Astrocyte of the spinal cord (primary cell): ENCODE measurements at regions not wholly inside any gene's neighbourhood (a gene's known extent, or its start where the extent isn't known, plus 50 kb on each side); places are given as distances from the start of the nearest gene placed in this dataset.

Experiments used
- DNase-seq: peaks from one replicate; pipeline ENCODE4 v3.0.0; 2011; ENCODE audit warnings: low read depth, low spot score
- H3K4me3 ChIP-seq: 2 replicates; pipeline ENCODE4 v1.5.1; 2011; ENCODE audit warnings: low read depth, mild to moderate bottlenecking, low read length, moderate library complexity
- in situ Hi-C: cut with HindIII; loops from 2 replicates; pipeline ENCODE4 v1.10.0; 2017; ENCODE audit warnings: low sequenced_read_pairs
- TF ChIP-seq, protein P1 (sequence below): IDR thresholded peaks from 2 replicates; pipeline ENCODE4 v1.5.1; 2012; ENCODE audit warnings: low read depth, mild to moderate bottlenecking, low read length, inconsistent platforms

DNA sequence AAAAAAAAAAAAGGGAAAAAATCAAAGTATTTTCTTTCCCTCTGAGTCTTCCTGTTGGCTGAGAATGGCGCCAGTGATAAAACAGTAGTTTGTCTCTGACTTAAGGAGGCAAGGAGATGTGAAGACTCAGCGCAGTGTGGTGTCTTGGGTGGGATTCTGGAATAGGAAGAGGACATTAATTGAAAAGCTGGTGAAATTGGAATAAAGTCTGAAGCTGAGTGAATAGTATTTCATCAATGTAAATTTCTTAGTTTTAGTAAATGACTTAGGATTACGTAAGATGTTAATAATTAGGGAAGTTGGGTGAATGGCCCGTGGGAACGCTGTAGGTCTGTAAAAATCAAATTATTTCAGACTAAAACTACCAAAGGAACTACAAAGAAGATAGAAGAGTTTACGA lies 122.8 kb upstream of the ZNF217 start:
- H3K4me3 ChIP-seq, result no peak overlapping the region
- TF ChIP-seq, protein P1, sequence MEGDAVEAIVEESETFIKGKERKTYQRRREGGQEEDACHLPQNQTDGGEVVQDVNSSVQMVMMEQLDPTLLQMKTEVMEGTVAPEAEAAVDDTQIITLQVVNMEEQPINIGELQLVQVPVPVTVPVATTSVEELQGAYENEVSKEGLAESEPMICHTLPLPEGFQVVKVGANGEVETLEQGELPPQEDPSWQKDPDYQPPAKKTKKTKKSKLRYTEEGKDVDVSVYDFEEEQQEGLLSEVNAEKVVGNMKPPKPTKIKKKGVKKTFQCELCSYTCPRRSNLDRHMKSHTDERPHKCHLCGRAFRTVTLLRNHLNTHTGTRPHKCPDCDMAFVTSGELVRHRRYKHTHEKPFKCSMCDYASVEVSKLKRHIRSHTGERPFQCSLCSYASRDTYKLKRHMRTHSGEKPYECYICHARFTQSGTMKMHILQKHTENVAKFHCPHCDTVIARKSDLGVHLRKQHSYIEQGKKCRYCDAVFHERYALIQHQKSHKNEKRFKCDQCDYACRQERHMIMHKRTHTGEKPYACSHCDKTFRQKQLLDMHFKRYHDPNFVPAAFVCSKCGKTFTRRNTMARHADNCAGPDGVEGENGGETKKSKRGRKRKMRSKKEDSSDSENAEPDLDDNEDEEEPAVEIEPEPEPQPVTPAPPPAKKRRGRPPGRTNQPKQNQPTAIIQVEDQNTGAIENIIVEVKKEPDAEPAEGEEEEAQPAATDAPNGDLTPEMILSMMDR, result no peak
- in situ Hi-C loops, result no loop called here
- DNase-seq, result no peak

DNA sequence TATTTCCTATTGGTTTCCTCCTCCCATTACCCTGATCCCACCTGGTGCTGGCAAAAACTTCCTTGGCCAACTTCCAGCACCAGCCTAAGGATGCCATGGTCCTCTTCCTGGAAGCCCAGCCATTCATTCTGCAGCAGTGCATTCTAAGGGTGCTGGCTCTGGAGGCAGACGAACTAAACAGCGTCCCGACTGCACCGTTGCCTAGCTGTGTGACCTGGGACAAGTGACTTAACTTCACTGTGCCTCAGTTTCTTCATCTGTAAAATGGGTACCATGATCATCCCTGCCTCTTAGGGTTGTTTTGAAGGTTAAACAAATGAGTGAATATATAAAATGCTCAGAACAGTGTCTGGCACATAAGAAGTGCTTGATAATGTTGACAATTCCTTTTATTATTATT lies 120.9 kb upstream of the ZNF217 start:
- no peak overlapping the region for H3K4me3 ChIP-seq
- TF ChIP-seq, protein P1, result no peak
- in situ Hi-C loops, result no loop called here

DNA sequence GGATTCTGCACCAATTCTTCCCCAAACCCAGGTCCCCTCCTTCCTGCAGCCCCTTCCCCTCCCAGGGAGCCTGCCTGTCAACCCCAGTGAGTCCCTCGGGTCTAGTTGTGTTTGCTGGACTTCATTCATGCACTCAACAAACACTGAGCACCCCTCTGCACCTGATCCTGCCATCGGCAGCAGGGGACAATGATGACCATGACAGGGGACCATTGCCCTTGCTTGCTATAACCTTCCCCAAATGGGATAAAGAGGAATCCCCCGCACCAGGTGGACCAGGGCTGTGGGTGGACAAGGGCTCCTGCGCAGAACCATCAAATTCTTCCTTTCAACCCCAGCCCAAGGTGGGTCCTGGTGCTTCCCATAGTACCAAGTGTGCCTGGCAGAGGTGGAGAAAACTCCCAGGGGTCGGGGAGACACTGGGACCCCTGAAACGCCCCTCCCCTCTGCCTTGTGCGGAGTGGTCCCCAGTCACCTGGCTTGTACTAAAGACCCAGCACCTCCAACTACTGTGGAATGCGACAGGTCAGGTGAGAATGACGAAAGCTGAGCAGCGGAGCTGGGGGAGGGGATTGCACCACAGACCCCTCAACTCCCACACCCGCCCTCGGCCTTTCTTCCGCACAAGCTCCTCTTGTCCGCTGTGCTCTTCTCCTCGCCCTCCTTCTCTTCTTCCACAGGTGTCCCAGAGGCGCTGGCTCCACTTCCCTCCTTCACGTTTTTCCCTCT lies 119.9 kb upstream of the ZNF217 start:
- in situ Hi-C loops, result no loop called here
- no peak for DNase-seq
- TF ChIP-seq, protein P1, result no peak
- H3K4me3 ChIP-seq, result no peak overlapping the region

More for the DNA sequence above, 120.9 kb upstream of the ZNF217 start:
- no peak for DNase-seq

DNA sequence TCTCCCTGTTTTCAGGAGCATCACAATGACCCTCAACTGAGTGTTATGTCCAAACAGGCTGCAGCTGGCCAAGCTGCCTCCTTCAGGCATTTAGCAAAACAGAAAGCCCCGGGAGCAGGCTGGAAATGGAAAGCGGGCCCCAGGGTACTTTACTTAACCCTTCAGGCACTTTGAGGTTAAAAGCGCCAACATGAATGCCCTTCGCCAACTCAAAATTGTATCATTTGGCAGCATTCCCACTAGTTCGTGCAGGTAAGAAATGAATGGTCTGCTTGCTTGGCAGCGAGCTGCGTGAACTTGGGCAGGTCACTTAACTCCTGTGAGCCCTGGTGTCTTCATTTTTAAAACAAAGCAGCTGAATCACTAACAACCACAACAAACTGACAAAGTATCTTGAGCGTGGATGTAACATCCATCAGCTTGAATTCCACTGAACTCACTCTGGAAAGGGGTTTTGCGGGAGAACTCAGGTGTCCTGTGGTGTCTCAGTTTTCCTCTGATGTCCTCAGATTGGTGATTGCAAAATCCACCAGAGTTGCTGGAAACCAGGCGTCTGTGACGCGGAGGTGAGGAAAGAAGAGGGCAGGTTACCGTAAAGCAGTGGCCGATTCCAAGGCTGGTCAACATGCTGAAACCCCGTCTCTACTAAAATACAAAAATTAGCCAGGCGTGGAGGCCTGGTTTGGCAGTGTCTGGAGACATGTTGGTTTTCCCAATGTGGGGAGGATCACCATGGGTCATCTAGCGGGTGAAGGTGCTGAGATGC lies 118.8 kb upstream of the ZNF217 start:
- in situ Hi-C loops, result no loop called here
- H3K4me3 ChIP-seq, result no peak overlapping the region
- no peak for DNase-seq
- TF ChIP-seq, protein P1, result no peak

DNA sequence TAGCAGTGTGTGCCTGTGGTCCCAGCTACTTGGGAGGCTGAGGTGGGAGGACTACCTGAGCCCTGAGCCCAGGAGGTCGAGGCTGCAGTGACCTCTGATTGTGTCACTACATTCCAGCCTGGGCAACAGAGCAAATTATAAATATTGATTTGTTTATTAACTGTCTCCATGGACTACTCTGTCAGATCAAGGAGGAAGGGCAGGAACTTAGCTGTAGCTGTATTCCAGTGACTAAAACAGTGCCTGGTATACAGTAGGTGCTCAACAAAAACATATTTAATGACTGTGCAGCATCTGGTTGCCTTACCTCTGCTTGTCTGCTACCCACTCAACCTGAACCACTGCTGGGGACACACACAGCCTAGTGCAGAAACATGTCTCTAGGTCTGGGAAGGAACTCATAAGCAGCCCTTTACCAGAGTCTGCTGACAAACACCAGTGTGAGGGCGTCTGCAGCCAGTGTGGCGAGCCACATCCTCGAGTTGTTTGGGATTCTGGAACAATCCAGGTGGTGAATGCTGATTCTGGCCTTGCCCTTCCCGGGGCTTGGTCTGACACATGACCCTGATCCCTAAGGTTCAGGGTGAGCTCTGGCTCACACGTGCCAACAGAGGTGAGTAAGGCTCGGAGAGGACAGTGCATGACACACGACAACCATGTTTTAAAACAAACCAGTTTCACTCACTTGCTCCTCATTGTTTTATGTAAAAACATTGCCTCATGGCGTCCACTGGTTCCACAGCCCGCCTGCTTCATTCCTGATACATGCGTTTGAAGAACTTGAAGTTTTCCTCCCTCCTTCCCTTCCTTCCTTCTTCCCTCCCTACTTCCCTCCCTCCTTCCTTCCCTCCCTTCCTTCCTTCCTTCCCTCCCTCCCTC lies 117.9 kb upstream of the ZNF217 start:
- in situ Hi-C loops, result no loop called here
- DNase-seq, result no peak
- no peak overlapping the region for H3K4me3 ChIP-seq
- TF ChIP-seq, protein P1, result no peak
